K562 (cell line): ENCODE measurements at regions not wholly inside any gene's neighbourhood (a gene's known extent, or its start where the extent isn't known, plus 50 kb on each side); places are given as distances from the start of the nearest gene placed in this dataset.

Experiments
- ATAC-seq: fragments of 200-7000 bp; cut with Tn5 transposase; 3 replicates; pipeline ENCODE4 v1.9.1; 2020; ENCODE audit warnings: moderate library complexity
- BruUV-seq: library from RNA; stranded (reverse); fragments of 400-500 nt; replicated peaks from 2 replicates; lab custom pipeline; 2021; lab: Mats Ljungman, UMichigan
- CTCF ChIA-PET: fragments of 300-600 bp; formaldehyde crosslinking; extraction: SDS; loops from one replicate; lab custom pipeline; 2021; ENCODE audit warnings: low intra/inter-chr PET ratio; lab: Yijun Ruan, JAX
- POLR2A ChIA-PET: fragments of 300-600, 350-650 bp; sonication (Branson Sonifier 250); formaldehyde crosslinking; extraction: SDS; loops from one replicate; lab custom pipeline; 2021; ENCODE audit warnings: antibody characterized with exemption, inconsistent platforms; lab: Yijun Ruan, JAX
- DNase-seq, 4 experiments: peaks; one replicate each; pipeline versions ENCODE4 v3.0.0 to v3.0.0-alpha.2; 2011 to 2018; ENCODE audit warnings: low spot score in 3 of 4, mixed read lengths in 3 of 4; ENCODE audit errors: extremely low read depth in 1 of 4
- FAIRE-seq: peaks from 2 replicates; lab custom pipeline; 2011; peaks lifted over from hg19 to GRCh38; lab: Jason Lieb, UNC
- H2AFZ ChIP-seq: 2 replicates; pipeline ENCODE4 v1.6.0; 2011; ENCODE audit warnings: low read depth, low read length, control low read depth, inconsistent platforms
- H3K27ac ChIP-seq: fragments of 200-600 bp; 3 replicates; pipeline ENCODE4 v1.8.0; 2011; ENCODE audit warnings: low read depth, mild to moderate bottlenecking, control low read depth, inconsistent platforms, low read length, moderate library complexity, mixed read lengths; ENCODE audit errors: extremely low read depth
- H3K27me3 ChIP-seq, 2 experiments: fragments of 300-600 bp in 1 of 2; 2 replicates in 1 of 2; 3 replicates in 1 of 2; pipeline versions ENCODE4 v1.6.0 to v1.8.0; 2011; ENCODE audit warnings: inconsistent platforms in 2 of 2, low read length in 2 of 2, mild to moderate bottlenecking in 1 of 2, mixed read lengths in 1 of 2, moderate library complexity in 1 of 2; ENCODE audit not compliant: control insufficient read depth in 2 of 2, insufficient read depth in 2 of 2
- H3K36me3 ChIP-seq: fragments of 300-600 bp; 3 replicates; pipeline ENCODE4 v1.8.0; 2011; ENCODE audit warnings: mild to moderate bottlenecking, low read length, inconsistent platforms; ENCODE audit not compliant: control insufficient read depth, insufficient read depth
- H3K4me1 ChIP-seq, 2 experiments: fragments of 200-600 bp in 1 of 2; replicated peaks in 1 of 2; 2 replicates in 1 of 2; 3 replicates in 1 of 2; pipeline versions ENCODE4 v1.5.1 to v1.8.0; 2011; ENCODE audit warnings: inconsistent platforms in 2 of 2, low read length in 2 of 2, mild to moderate bottlenecking in 1 of 2, mixed read lengths in 1 of 2, moderate library complexity in 1 of 2; ENCODE audit not compliant: control insufficient read depth in 2 of 2, insufficient read depth in 2 of 2
- H3K4me2 ChIP-seq: 2 replicates; pipeline ENCODE4 v1.6.1; 2011; ENCODE audit warnings: low read length, control low read depth, inconsistent platforms, mixed read lengths; ENCODE audit not compliant: insufficient read depth
- H3K4me3 ChIP-seq: fragments of 200-600 bp; sonication (generic), shearing (Covaris generic); 2 replicates; pipeline ENCODE4 v1.5.1; 2016; ENCODE audit warnings: control low read depth, inconsistent platforms
- H3K79me2 ChIP-seq: fragments of 200-600 bp; 3 replicates; pipeline ENCODE4 v1.8.0; 2011; ENCODE audit warnings: low read length, inconsistent platforms; ENCODE audit not compliant: control insufficient read depth, insufficient read depth
- H3K9ac ChIP-seq, 2 experiments: 2 replicates each; pipeline versions ENCODE4 v1.6.0 to v1.6.1; 2011; ENCODE audit warnings: low read depth in 2 of 2, low read length in 2 of 2, control low read depth in 1 of 2, inconsistent platforms in 1 of 2, mild to moderate bottlenecking in 1 of 2, mixed read lengths in 1 of 2; ENCODE audit not compliant: insufficient read depth in 1 of 2
- H3K9me1 ChIP-seq: one replicate; pipeline ENCODE4 v1.6.0; 2011; ENCODE audit warnings: inconsistent platforms, mild to moderate bottlenecking, low read length, moderate library complexity; ENCODE audit not compliant: control insufficient read depth, insufficient read depth
- H3K9me3 ChIP-seq: replicated peaks from 2 replicates; pipeline ENCODE4 v1.5.1; 2011; ENCODE audit warnings: low read depth, low read length, inconsistent platforms; ENCODE audit not compliant: control insufficient read depth, insufficient read depth
- H4K20me1 ChIP-seq: replicated peaks from 2 replicates; pipeline ENCODE4 v1.6.1; 2011; ENCODE audit warnings: low read length, inconsistent platforms, mixed read lengths; ENCODE audit not compliant: control insufficient read depth, insufficient read depth
- DNMT1 ChIP-seq: fragments of 450-650 bp; IDR thresholded peaks from 2 replicates; pipeline ENCODE4 v1.6.1; 2016; ENCODE audit warnings: antibody characterized with exemption, mild to moderate bottlenecking
- ZBTB11 ChIP-seq, 3 experiments: fragments of 200-800 bp in 1 of 3; fragments of 250-450 bp in 1 of 3; fragments of 450-650 bp in 1 of 3; sonication (Bioruptor Pico) in 1 of 3; sonication (Bioruptor generic) in 1 of 3; formaldehyde crosslinking in 1 of 3; IDR thresholded peaks; 2 replicates each; pipeline versions ENCODE4 v1.6.1 to v1.8.0; 2016 to 2022; ENCODE audit warnings: mild to moderate bottlenecking in 2 of 3, missing genetic modification characterization in 2 of 3, missing compliant biosample characterization in 1 of 3, moderate library complexity in 1 of 3
- in situ Hi-C: fragments of 300-500 bp; cut with MboI; formaldehyde crosslinking; loops from 4 replicates; pipeline ENCODE4 v1.15.0; 2018; ENCODE audit warnings: inconsistent platforms, mixed read lengths
- intact Hi-C: fragments of 100-400 bp; cut with micrococcal nuclease; formaldehyde crosslinking; loops from 2 replicates; pipeline ENCODE4 v1.14.2; 2022
- TF ChIP-seq, protein P1 (sequence below): sonication (generic); formaldehyde crosslinking; IDR thresholded peaks from 2 replicates; pipeline ENCODE4 v1.8.0; 2022; ENCODE audit warnings: mild to moderate bottlenecking, missing genetic modification reagents
- TF ChIP-seq, protein P2 (sequence below): fragments of 450-650 bp; IDR thresholded peaks from 2 replicates; pipeline ENCODE4 v1.6.1; 2016; ENCODE audit warnings: mild to moderate bottlenecking, moderate library complexity

- no peak for TF ChIP-seq ZBTB11 (CRISPR knock-in tag; IDR thresholded peaks at IDR 0.05)
Measured at GRCh38 chr4:165560941-165561340, 182.1 kb downstream of the CPE start (continued).

- CTCF ChIA-PET, result no interaction called here
- Histone ChIP-seq H3K36me3 (no peaks in the 10 kb centered on the region), H3K27me3 (no peaks in the 10 kb centered on the region), H3K9me1 (no peaks in the 10 kb centered on the region), H3K27ac (no peak overlapping the region), H3K79me2 (no peaks in the 10 kb centered on the region), H3K4me2 (no peak overlapping the region), H2AFZ (no peak overlapping the region), H3K9ac (no peak overlapping the region), H3K4me1 (no peaks in the 10 kb centered on the region), H3K9me3 (no peaks in the 10 kb centered on the region), H3K4me3 (no peak overlapping the region), H4K20me1 (no peaks in the 10 kb centered on the region)
- DNase-seq (no peak), ATAC-seq (no peak), FAIRE-seq (no peak)
- intact Hi-C loops (no loop called here), in situ Hi-C loops (no loop called here)
- no TSS peak for BruUV-seq
- POLR2A ChIA-PET, result no interaction called here
- TF ChIP-seq, protein P1, sequence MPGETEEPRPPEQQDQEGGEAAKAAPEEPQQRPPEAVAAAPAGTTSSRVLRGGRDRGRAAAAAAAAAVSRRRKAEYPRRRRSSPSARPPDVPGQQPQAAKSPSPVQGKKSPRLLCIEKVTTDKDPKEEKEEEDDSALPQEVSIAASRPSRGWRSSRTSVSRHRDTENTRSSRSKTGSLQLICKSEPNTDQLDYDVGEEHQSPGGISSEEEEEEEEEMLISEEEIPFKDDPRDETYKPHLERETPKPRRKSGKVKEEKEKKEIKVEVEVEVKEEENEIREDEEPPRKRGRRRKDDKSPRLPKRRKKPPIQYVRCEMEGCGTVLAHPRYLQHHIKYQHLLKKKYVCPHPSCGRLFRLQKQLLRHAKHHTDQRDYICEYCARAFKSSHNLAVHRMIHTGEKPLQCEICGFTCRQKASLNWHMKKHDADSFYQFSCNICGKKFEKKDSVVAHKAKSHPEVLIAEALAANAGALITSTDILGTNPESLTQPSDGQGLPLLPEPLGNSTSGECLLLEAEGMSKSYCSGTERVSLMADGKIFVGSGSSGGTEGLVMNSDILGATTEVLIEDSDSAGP (CRISPR knock-in tag), result no peak
- TF ChIP-seq DNMT1, result no peak
- TF ChIP-seq, protein P2, sequence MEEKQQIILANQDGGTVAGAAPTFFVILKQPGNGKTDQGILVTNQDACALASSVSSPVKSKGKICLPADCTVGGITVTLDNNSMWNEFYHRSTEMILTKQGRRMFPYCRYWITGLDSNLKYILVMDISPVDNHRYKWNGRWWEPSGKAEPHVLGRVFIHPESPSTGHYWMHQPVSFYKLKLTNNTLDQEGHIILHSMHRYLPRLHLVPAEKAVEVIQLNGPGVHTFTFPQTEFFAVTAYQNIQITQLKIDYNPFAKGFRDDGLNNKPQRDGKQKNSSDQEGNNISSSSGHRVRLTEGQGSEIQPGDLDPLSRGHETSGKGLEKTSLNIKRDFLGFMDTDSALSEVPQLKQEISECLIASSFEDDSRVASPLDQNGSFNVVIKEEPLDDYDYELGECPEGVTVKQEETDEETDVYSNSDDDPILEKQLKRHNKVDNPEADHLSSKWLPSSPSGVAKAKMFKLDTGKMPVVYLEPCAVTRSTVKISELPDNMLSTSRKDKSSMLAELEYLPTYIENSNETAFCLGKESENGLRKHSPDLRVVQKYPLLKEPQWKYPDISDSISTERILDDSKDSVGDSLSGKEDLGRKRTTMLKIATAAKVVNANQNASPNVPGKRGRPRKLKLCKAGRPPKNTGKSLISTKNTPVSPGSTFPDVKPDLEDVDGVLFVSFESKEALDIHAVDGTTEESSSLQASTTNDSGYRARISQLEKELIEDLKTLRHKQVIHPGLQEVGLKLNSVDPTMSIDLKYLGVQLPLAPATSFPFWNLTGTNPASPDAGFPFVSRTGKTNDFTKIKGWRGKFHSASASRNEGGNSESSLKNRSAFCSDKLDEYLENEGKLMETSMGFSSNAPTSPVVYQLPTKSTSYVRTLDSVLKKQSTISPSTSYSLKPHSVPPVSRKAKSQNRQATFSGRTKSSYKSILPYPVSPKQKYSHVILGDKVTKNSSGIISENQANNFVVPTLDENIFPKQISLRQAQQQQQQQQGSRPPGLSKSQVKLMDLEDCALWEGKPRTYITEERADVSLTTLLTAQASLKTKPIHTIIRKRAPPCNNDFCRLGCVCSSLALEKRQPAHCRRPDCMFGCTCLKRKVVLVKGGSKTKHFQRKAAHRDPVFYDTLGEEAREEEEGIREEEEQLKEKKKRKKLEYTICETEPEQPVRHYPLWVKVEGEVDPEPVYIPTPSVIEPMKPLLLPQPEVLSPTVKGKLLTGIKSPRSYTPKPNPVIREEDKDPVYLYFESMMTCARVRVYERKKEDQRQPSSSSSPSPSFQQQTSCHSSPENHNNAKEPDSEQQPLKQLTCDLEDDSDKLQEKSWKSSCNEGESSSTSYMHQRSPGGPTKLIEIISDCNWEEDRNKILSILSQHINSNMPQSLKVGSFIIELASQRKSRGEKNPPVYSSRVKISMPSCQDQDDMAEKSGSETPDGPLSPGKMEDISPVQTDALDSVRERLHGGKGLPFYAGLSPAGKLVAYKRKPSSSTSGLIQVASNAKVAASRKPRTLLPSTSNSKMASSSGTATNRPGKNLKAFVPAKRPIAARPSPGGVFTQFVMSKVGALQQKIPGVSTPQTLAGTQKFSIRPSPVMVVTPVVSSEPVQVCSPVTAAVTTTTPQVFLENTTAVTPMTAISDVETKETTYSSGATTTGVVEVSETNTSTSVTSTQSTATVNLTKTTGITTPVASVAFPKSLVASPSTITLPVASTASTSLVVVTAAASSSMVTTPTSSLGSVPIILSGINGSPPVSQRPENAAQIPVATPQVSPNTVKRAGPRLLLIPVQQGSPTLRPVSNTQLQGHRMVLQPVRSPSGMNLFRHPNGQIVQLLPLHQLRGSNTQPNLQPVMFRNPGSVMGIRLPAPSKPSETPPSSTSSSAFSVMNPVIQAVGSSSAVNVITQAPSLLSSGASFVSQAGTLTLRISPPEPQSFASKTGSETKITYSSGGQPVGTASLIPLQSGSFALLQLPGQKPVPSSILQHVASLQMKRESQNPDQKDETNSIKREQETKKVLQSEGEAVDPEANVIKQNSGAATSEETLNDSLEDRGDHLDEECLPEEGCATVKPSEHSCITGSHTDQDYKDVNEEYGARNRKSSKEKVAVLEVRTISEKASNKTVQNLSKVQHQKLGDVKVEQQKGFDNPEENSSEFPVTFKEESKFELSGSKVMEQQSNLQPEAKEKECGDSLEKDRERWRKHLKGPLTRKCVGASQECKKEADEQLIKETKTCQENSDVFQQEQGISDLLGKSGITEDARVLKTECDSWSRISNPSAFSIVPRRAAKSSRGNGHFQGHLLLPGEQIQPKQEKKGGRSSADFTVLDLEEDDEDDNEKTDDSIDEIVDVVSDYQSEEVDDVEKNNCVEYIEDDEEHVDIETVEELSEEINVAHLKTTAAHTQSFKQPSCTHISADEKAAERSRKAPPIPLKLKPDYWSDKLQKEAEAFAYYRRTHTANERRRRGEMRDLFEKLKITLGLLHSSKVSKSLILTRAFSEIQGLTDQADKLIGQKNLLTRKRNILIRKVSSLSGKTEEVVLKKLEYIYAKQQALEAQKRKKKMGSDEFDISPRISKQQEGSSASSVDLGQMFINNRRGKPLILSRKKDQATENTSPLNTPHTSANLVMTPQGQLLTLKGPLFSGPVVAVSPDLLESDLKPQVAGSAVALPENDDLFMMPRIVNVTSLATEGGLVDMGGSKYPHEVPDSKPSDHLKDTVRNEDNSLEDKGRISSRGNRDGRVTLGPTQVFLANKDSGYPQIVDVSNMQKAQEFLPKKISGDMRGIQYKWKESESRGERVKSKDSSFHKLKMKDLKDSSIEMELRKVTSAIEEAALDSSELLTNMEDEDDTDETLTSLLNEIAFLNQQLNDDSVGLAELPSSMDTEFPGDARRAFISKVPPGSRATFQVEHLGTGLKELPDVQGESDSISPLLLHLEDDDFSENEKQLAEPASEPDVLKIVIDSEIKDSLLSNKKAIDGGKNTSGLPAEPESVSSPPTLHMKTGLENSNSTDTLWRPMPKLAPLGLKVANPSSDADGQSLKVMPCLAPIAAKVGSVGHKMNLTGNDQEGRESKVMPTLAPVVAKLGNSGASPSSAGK, result no peak
Measured at GRCh38 chr4:165563851-165564250, 185.0 kb downstream of the CPE start.
